Astrocyte of the hippocampus (primary cell): ENCODE measurements at regions not wholly inside any gene's neighbourhood (a gene's known extent, or its start where the extent isn't known, plus 50 kb on each side); places are given as distances from the start of the nearest gene placed in this dataset.
"Not testable (repeated sequence)": the region's sequence is repeated elsewhere in the genome, so short reads cannot be mapped to it uniquely, and the experiment has no call there.

Source experiments
- DNase-seq: peaks from one replicate; pipeline ENCODE4 v3.0.0; 2011; ENCODE audit warnings: low read depth, low spot score

DNA sequence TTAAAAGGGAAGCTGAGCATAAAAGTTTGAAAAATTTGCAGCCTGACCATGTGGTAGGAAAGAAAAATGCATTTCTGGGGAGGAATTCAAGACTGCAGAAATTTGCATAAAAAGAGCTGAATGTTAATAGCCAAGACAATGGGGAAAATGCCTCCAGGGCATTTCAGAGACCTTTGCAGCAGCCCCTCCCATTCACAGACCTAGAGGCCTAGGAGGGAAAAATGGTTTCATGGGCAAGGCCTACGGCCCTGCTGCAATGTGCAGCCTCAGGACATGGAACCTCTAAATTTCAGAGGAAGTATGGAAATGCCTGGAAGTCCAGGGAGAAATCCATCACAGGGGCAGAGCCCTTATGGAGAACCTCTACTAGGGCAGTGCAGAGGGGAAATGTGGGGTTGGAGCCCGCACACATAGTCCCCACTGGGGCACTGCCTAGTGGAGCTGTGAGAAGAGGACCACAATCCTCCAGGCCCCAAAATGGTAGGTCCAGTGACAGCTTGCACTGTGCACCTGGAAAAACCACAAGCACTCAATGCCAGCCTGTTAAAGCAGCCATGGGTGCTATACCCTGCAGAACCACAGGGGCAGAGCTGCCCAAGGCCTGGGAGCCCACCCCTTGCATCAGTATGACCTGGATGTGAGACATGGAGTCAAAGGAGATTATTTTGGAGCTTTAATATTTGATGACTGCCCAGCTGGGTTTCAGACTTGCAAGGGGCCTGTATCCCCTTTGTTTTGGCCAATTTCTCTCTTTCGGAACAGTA lies 243.8 kb downstream of the DNAJB9 start:
- no peak for DNase-seq

- peak; percentile 52 for DNase-seq
Measured at GRCh38 chr7:108815815-108816214, 246.1 kb downstream of the DNAJB9 start.

GRCh38 chr7:108818742-108819141 lies 249.1 kb downstream of the DNAJB9 start:
- no peak for DNase-seq

- peak; percentile 94 for DNase-seq
Measured at GRCh38 chr7:108824840-108825580, 255.3 kb downstream of the DNAJB9 start.

DNA sequence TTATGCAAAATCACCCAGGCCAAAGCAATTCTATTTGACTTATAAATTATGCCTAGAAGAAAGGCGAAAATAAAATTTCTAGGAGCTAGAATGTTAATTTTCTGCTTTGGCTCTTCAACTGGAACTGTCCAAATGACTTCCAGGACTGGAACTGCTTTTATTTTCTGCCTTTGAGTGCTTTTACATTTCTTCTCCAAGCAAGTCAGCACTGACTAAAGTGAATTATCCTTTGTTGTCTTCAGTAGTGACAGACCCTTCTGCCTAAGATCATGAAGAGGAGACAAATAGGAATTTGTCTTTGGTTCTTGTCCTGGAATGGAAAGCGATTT lies 255.9 kb downstream of the DNAJB9 start:
- no peak for DNase-seq

DNA sequence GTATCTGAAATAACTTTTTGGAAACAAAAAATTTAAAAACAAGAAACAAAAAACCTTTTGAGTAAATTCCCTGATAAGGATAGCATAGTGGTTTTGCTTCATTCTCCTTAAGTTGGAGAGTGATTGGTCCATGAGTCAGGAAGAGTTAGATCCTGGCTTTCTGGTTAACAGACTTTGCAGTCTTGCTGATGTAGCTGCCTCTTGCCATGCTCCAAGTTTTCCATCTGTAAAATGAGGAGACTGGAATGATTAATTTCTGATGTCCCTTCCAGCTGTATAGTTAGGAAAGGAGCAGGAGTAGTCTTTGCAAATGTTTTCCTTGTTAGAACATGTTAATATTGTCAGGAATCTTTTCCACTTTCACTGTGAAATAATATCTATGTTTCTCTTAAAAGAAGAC lies 266.6 kb downstream of the DNAJB9 start:
- DNase-seq: no peak

- DNase-seq: no peak
Measured at GRCh38 chr7:108838198-108838597, 268.5 kb downstream of the DNAJB9 start.

GRCh38 chr7:108839076-108839475 lies 269.4 kb downstream of the DNAJB9 start:
- DNase-seq: no peak

DNA sequence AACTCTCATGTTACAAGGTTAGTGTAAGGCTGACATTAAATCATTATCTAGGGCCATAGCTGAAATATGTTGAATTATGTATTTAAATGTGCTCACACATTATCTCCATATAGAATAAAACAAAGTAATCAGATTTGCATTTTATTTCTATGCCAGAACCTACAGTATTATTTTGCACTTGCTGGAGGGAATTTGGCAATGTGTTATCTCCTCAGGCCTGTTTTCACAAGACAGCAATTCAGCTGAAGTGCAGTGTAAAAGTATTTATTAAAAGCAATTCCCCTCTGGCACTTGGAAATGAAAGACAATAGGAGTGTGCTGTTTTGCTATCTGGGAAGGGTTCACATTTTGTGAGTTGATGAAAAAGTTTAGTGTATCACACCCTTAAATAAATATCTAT lies 276.3 kb downstream of the DNAJB9 start:
- DNase-seq: no peak

DNA sequence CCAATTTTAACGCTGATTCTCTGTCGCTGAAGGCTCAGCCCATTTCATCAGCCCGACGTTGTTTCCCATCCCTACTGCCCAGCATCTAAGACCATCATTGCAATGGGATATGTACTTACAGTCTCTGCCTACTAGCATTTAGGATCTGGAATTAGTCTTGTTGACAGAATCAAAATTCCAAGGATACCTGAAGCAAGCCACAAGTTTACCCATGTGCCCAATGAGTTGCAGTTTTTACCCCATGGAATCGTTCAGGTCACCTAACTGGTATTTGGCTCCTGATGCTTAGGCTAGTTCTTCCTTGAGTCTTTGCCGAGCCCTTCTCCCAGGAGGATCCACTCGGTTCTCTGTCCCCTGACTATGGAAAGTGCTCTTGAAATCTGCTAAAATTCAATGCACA lies 276.8 kb downstream of the DNAJB9 start:
- DNase-seq: peak; percentile 44

DNA sequence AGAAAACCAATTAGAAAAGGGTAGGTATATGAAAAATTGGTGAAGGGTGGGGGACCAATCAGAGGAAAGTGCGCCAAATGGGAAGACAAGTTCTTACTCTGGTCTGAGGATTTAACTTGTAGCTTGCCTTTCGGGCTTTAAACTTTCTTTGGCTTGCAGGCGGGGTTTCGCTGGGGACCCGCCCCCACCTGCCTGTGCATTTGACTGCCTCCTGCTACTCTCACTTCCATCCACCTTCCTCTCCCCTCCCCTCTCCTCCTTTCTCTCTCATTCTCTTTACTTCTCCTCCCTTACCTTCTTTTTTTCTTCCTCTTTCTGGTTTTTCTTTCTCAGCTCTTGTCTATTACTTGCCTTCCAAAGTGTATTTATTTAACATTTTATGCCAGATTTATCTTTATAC lies 278.8 kb downstream of the DNAJB9 start:
- no peak for DNase-seq

GRCh38 chr7:108860615-108861014 lies 290.9 kb downstream of the DNAJB9 start:
- DNase-seq: peak; percentile 11

- DNase-seq: no peak
Measured at GRCh38 chr7:108861071-108861470, 291.4 kb downstream of the DNAJB9 start.

- DNase-seq: no peak
Measured at GRCh38 chr7:108863227-108863848, 293.7 kb downstream of the DNAJB9 start.

DNA sequence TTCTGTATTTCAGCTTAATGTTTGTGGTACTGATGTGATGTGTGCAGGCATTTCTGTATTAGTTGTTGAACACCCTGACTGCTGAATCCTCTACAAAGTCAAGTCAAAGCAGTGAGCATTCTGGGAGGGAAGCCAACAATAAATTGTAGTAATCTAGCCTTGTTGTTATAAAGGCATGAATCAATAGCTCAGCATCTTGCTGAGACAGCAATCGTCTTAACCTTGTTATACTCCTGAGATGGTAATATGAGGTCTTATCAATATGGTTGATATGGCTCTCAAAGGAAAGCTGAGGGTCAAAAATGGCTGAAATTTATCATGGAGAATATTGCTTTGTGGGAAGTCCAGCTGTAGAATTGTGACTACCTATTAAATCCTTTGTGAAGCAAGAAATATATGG lies 299.4 kb downstream of the DNAJB9 start:
- DNase-seq: peak; percentile 18

- DNase-seq: peak; percentile 23
Measured at GRCh38 chr7:108875139-108875538, 305.5 kb downstream of the DNAJB9 start.

DNA sequence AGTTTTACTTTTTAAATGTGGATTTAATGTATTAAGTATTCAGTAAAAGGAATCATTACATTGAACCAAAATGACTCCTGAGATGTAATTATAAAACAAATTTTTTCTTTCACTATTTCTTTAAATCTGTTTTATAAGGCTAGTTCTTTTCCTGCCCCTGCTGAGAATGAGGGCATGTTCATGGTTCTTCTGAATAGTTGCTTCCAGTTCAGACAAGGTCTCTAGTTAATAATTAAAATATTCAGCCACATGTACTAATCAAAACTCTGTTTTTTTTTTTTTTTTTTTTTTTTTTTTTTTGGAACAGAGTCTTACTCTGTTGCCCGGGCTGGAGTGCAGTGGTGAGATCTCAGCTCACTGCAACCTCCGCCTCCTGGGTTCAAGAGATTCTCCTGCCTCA lies 321.2 kb downstream of the DNAJB9 start:
- no peak for DNase-seq

GRCh38 chr7:108908456-108908855 lies 338.8 kb downstream of the DNAJB9 start:
- no peak for DNase-seq

DNA sequence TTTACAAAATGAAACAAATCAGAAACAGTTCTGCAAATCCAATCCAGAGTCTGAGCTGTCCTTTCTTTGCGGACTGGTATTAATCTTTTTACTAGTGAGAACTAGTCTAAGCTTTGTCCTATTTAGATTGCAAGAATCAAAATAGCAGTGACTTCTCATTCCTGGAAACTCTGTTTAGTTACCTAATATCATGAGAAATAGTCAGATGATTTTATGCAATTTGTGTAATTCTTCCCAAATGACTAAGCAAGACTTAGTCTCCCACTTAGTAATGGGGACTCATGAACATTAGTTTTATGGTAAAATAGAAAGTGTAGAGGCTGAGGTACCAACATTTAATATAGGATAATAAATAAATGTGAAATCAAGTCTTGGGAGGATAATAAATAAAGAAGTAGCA lies 341.3 kb downstream of the DNAJB9 start:
- DNase-seq: no peak

DNA sequence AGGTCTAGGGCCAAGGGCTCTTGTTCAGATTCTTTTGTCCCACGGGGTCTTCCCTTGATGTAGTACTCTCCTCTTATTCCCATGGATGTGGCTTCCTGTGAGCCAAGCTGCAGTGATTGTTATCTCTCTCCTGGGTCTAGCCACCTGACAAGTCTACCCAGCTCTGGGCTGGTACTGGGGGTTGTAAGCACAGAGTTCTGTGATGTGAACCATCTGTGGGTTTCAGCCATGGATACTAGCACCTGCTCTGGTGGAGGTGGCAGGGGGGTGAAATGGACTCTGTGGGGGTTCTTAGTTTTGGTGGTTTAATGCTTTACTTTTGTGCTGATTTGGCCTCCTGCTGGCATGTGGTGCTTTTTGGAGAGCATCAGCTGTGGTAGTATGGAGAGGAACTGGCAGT lies 350.8 kb downstream of the DNAJB9 start:
- no peak for DNase-seq

DNA sequence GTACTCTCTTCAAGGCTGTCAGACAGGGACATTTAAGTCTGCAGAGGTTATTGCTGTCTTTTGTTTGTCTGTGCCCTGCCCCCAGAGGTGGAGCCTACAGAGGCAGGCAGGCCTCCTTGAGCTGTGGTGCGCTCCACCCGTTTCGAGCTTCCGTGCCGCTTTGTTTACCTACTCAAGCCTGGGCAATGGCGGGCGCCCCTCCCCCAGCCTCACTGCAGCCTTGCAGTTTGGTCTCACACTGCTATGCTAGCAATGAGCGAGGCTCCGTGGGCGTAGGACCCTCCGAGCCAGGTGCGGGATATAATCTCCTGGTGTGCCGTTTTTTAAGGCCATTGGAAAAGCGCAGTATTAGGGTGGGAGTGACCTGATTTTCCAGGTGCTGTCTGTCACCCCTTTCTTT lies 373.4 kb downstream of the DNAJB9 start:
- not testable (repeated sequence) for DNase-seq

GRCh38 chr7:108947526-108947925 lies 377.9 kb downstream of the DNAJB9 start:
- no peak for DNase-seq

GRCh38 chr7:108972004-108972403 lies 402.3 kb downstream of the DNAJB9 start:
- DNase-seq: peak; percentile 64
